IMR-90 (cell line): ENCODE measurements at regions not wholly inside any gene's neighbourhood (a gene's known extent, or its start where the extent isn't known, plus 50 kb on each side); places are given as distances from the start of the nearest gene placed in this dataset.

ENCODE experiments used
- ATAC-seq: fragments of 200-7000 bp; cut with Tn5 transposase; 2 replicates; pipeline ENCODE4 v1.9.1; 2020; ENCODE audit warnings: low read depth, mild to moderate bottlenecking, moderate library complexity
- BruUV-seq: library from RNA; stranded (reverse); fragments of 400-500 nt; replicated peaks from 2 replicates; lab custom pipeline; 2021; lab: Mats Ljungman, UMichigan
- CTCF ChIA-PET: fragments of 300-600 bp; formaldehyde crosslinking; extraction: SDS; loops from one replicate; lab custom pipeline; 2021; ENCODE audit warnings: antibody characterized with exemption; lab: Yijun Ruan, JAX
- POLR2A ChIA-PET: fragments of 300-600 bp; sonication (Branson Sonifier 250); formaldehyde crosslinking; loops from one replicate; lab custom pipeline; 2022; ENCODE audit warnings: antibody characterized with exemption; ENCODE audit not compliant: unreplicated experiment; lab: Charles Lee
- DNase-seq: peaks from one replicate; pipeline ENCODE4 v3.0.0; 2013
- H2AFZ ChIP-seq: replicated peaks from 2 replicates; pipeline ENCODE3; 2013; ENCODE audit warnings: low read length, mild to moderate bottlenecking; ENCODE audit not compliant: poor library complexity
- H2AK5ac ChIP-seq: 2 replicates; pipeline ENCODE4 v1.6.1; 2013; ENCODE audit warnings: low read depth, low read length, inconsistent platforms
- H2AK9ac ChIP-seq: replicated peaks from 2 replicates; pipeline ENCODE3; 2013; ENCODE audit warnings: mild to moderate bottlenecking, low read depth, low read length, moderate library complexity; ENCODE audit not compliant: poor library complexity
- H2BK120ac ChIP-seq: 2 replicates; pipeline ENCODE4 v1.6.1; 2013; ENCODE audit warnings: low read depth, low read length, inconsistent platforms
- H2BK15ac ChIP-seq: 3 replicates; pipeline ENCODE4 v1.6.1; 2013; ENCODE audit warnings: low read depth, low read length, inconsistent platforms
- H2BK20ac ChIP-seq: 2 replicates; pipeline ENCODE4 v1.6.1; 2013; ENCODE audit warnings: low read depth, mild to moderate bottlenecking, inconsistent platforms, low read length, moderate library complexity
- H2BK5ac ChIP-seq: 2 replicates; pipeline ENCODE4 v1.6.1; 2013; ENCODE audit warnings: mild to moderate bottlenecking, low read depth, low read length, inconsistent platforms; ENCODE audit not compliant: poor library complexity, severe bottlenecking
- H3K14ac ChIP-seq: replicated peaks from 2 replicates; pipeline ENCODE4 v1.6.1; 2013; ENCODE audit warnings: low read depth, low read length, inconsistent platforms
- H3K18ac ChIP-seq: 2 replicates; pipeline ENCODE4 v1.6.1; 2013; ENCODE audit warnings: low read depth, low read length, control low read depth
- H3K23ac ChIP-seq: 2 replicates; pipeline ENCODE4 v1.6.1; 2013; ENCODE audit warnings: low read depth, low read length, inconsistent platforms
- H3K27ac ChIP-seq: 2 replicates; pipeline ENCODE4 v1.5.1; 2013; ENCODE audit warnings: mild to moderate bottlenecking, control low read depth, low read length; ENCODE audit not compliant: insufficient read depth
- H3K27me3 ChIP-seq: 2 replicates; pipeline ENCODE4 v1.6.1; 2013; ENCODE audit warnings: low read length; ENCODE audit not compliant: control insufficient read depth, insufficient read depth
- H3K36me3 ChIP-seq: 2 replicates; pipeline ENCODE4 v1.6.1; 2013; ENCODE audit warnings: low read length, mixed read lengths; ENCODE audit not compliant: control insufficient read depth, insufficient read depth
- H3K4ac ChIP-seq: 2 replicates; pipeline ENCODE4 v1.6.1; 2013; ENCODE audit warnings: low read depth, low read length, inconsistent platforms
- H3K4me1 ChIP-seq: 2 replicates; pipeline ENCODE4 v1.6.1; 2013; ENCODE audit warnings: low read length, mixed read lengths; ENCODE audit not compliant: control insufficient read depth, insufficient read depth
- H3K4me2 ChIP-seq: 2 replicates; pipeline ENCODE4 v1.6.1; 2013; ENCODE audit warnings: low read depth, mild to moderate bottlenecking, control low read depth, low read length, moderate library complexity
- H3K4me3 ChIP-seq: 2 replicates; pipeline ENCODE4 v1.5.1; 2013; ENCODE audit warnings: low read depth, mild to moderate bottlenecking, control low read depth, low read length, moderate library complexity; ENCODE audit not compliant: insufficient read depth
- H3K56ac ChIP-seq: 2 replicates; pipeline ENCODE4 v1.6.1; 2013; ENCODE audit warnings: low read length, inconsistent platforms; ENCODE audit not compliant: insufficient read depth; ENCODE audit errors: extremely low read depth
- H3K79me1 ChIP-seq, 2 experiments: 2 replicates each; pipeline ENCODE4 v1.6.1; 2013; ENCODE audit warnings: low read length in 2 of 2, inconsistent platforms in 1 of 2, low read depth in 1 of 2
- H3K9ac ChIP-seq: 2 replicates; pipeline ENCODE4 v1.6.1; 2013; ENCODE audit warnings: low read depth, low read length, control low read depth
- H3K9me1 ChIP-seq: 2 replicates; pipeline ENCODE4 v1.6.1; 2013; ENCODE audit warnings: low read length, inconsistent platforms; ENCODE audit not compliant: insufficient read depth
- H3K9me3 ChIP-seq: 2 replicates; pipeline ENCODE4 v1.6.1; 2013; ENCODE audit warnings: low read length; ENCODE audit not compliant: control insufficient read depth, insufficient read depth
- H4K20me1 ChIP-seq: 2 replicates; pipeline ENCODE4 v1.6.1; 2013; ENCODE audit warnings: low read length, inconsistent platforms; ENCODE audit not compliant: insufficient read depth
- H4K5ac ChIP-seq: 2 replicates; pipeline ENCODE4 v1.6.1; 2013; ENCODE audit warnings: mild to moderate bottlenecking, low read depth, low read length, control low read depth
- H4K8ac ChIP-seq, 2 experiments: 2 replicates each; pipeline ENCODE4 v1.6.1; 2013; ENCODE audit warnings: low read depth in 2 of 2, low read length in 2 of 2, control low read depth in 1 of 2, inconsistent platforms in 1 of 2
- H4K91ac ChIP-seq: 2 replicates; pipeline ENCODE4 v1.6.1; 2013; ENCODE audit warnings: low read depth, low read length, inconsistent platforms; ENCODE audit not compliant: insufficient read depth
- BHLHE40 ChIP-seq: fragments of 150-350 bp; IDR thresholded peaks from 2 replicates; pipeline ENCODE4 v1.6.1; 2016; ENCODE audit warnings: mild to moderate bottlenecking, low read depth, low read length
- CEBPB ChIP-seq: IDR thresholded peaks from 2 replicates; pipeline ENCODE4 v1.6.1; 2012; ENCODE audit warnings: low read depth, low read length, improper control_type of control experiment
- CHD1 ChIP-seq: IDR thresholded peaks from 2 replicates; pipeline ENCODE4 v1.6.1; 2012; ENCODE audit warnings: low read depth, low read length, improper control_type of control experiment
- CTCF ChIP-seq: conservative IDR thresholded peaks from 2 replicates; pipeline ENCODE4 v1.5.1; 2012; ENCODE audit warnings: mild to moderate bottlenecking, low read depth, low read length, improper control_type of control experiment
- ELK1 ChIP-seq: fragments of 150-350 bp; IDR thresholded peaks from 2 replicates; pipeline ENCODE4 v1.6.1; 2016; ENCODE audit warnings: low read depth, mild to moderate bottlenecking, low read length, moderate library complexity, borderline replicate concordance
- FOS ChIP-seq: fragments of 150-350 bp; IDR thresholded peaks from 2 replicates; pipeline ENCODE4 v1.6.1; 2016; ENCODE audit warnings: low read depth, low read length
- MAFK ChIP-seq: IDR thresholded peaks from 2 replicates; pipeline ENCODE4 v1.6.1; 2012; ENCODE audit warnings: low read depth, low read length, improper control_type of control experiment
- MAZ ChIP-seq: IDR thresholded peaks from 2 replicates; pipeline ENCODE4 v1.6.1; 2012; ENCODE audit warnings: low read depth, mild to moderate bottlenecking, low read length, improper control_type of control experiment, moderate library complexity, borderline replicate concordance
- MXI1 ChIP-seq: IDR thresholded peaks from 2 replicates; pipeline ENCODE4 v1.6.1; 2012; ENCODE audit warnings: low read depth, mild to moderate bottlenecking, low read length, moderate library complexity, borderline replicate concordance
- NFE2L2 ChIP-seq: fragments of 150-350 bp; IDR thresholded peaks from 2 replicates; pipeline ENCODE4 v1.6.1; 2016; ENCODE audit warnings: low read depth, mild to moderate bottlenecking, low read length
- POLR2A ChIP-seq: IDR thresholded peaks from 2 replicates; pipeline ENCODE4 v1.6.1; 2012; ENCODE audit warnings: mild to moderate bottlenecking, low read depth, low read length
- RAD21 ChIP-seq: IDR thresholded peaks from 2 replicates; pipeline ENCODE4 v1.6.1; 2012; ENCODE audit warnings: low read length, improper control_type of control experiment
- RCOR1 ChIP-seq: IDR thresholded peaks from 2 replicates; pipeline ENCODE4 v1.6.1; 2012; ENCODE audit warnings: mild to moderate bottlenecking, low read length, improper control_type of control experiment; ENCODE audit not compliant: insufficient replicate concordance
- RFX5 ChIP-seq: IDR thresholded peaks from 2 replicates; pipeline ENCODE4 v1.8.0; 2012; ENCODE audit warnings: low read depth, mild to moderate bottlenecking, low read length, moderate library complexity
- SMC3 ChIP-seq: fragments of 150-350 bp; IDR thresholded peaks from 2 replicates; pipeline ENCODE4 v1.6.1; 2016; ENCODE audit warnings: low read depth, mild to moderate bottlenecking, antibody characterized with exemption, low read length, moderate library complexity
- USF2 ChIP-seq: fragments of 150-350 bp; IDR thresholded peaks from 2 replicates; pipeline ENCODE4 v1.6.1; 2017; ENCODE audit warnings: mild to moderate bottlenecking, antibody characterized with exemption, low read length, low read depth
- WGBS, 2 experiments: methylation state at CpG; one replicate each; pipeline versions ENCODE4 v1.1.5 to v1.1.7; 2013; ENCODE audit warnings: missing lambda C conversion rate in 2 of 2; ENCODE audit not compliant: insufficient read length in 1 of 2; ENCODE audit errors: extremely low coverage in 2 of 2; 5-methylcytosine and 5-hydroxymethylcytosine counted together
- dilution Hi-C: fragments of 300-500 bp; cut with HindIII; formaldehyde crosslinking; loops from one replicate; pipeline ENCODE4 v1.14.3; 2018; ENCODE audit warnings: low sequenced_read_pairs; ENCODE audit not compliant: unreplicated experiment
- in situ Hi-C: fragments of 300-500 bp; cut with MboI; formaldehyde crosslinking; loops from 3 replicates; pipeline ENCODE4 v1.14.3; 2019; ENCODE audit warnings: low sequenced_read_pairs, inconsistent platforms, mixed read lengths
- intact Hi-C: fragments of 100-400 bp; cut with micrococcal nuclease; formaldehyde crosslinking; loops from 2 replicates; pipeline ENCODE4 v1.10.0; 2022

GRCh38 chr16:35170610-35171009 is 1711.2 kb downstream of the TP53TG3F start:
- Histone ChIP-seq H2AFZ (no peak overlapping the region), H2BK20ac (no peak overlapping the region), H3K4me2 (no peak overlapping the region), H2AK5ac (no peak overlapping the region), H2AK9ac (no peak overlapping the region), H3K36me3 (no peaks in the 10 kb centered on the region), H3K56ac (no peak overlapping the region), H3K27me3 (no peaks in the 10 kb centered on the region), H3K4me3 (no peak overlapping the region), H3K4ac (no peak overlapping the region), H2BK5ac (no peak overlapping the region), H3K27ac (no peak overlapping the region), H3K9me3 (peaks cover 17% of the 10 kb centered on the region), H4K8ac (no peak overlapping the region), H4K20me1 (no peaks in the 10 kb centered on the region), H3K14ac (no peak overlapping the region), H3K9ac (no peak overlapping the region), H3K18ac (no peak overlapping the region), H3K4me1 (no peaks in the 10 kb centered on the region), H4K91ac (no peak overlapping the region), H2BK120ac (no peak overlapping the region), H3K23ac (no peak overlapping the region), H4K5ac (no peak overlapping the region), H3K79me1 (no peaks in the 10 kb centered on the region), H3K9me1 (no peaks in the 10 kb centered on the region), H2BK15ac (no peak overlapping the region)
- ATAC-seq = no peak
- in situ Hi-C loops (no loop called here), intact Hi-C loops (no loop called here), dilution Hi-C loops (no loop called here)
- BruUV-seq = no TSS peak
- TF ChIP-seq RCOR1 (no peak), CHD1 (no peak), RFX5 (no peak), POLR2A (no peak), SMC3 (no peak), MAFK (no peak), MXI1 (no peak), BHLHE40 (no peak), ELK1 (no peak), CEBPB (no peak), CTCF (no peak), NFE2L2 (no peak), RAD21 (no peak), MAZ (no peak), FOS (no peak), USF2 (no peak)
- no CpG with 5 or more reads among the region's 3 CpGs for WGBS, 2 experiments
- no peak for DNase-seq
- CTCF ChIA-PET = no interaction called here
- POLR2A ChIA-PET = no interaction called here
